ENCODE measurements at regions not wholly inside any gene's neighbourhood (a gene's known extent, or its start where the extent isn't known, plus 50 kb on each side); places are given as distances from the start of the nearest gene placed in this dataset.

- TF ChIP-seq CTCF (IDR thresholded peaks at IDR 0.05) (no peak), POLR2A (IDR thresholded peaks at IDR 0.05) (no peak)
These were observed 336.7 kb upstream of the SHH start for GRCh38 chr7:156148995-156149394.

All from thyroid gland (tissue), 4 donors.